Colon (tissue), 2 donors: ENCODE measurements at regions not wholly inside any gene's neighbourhood (a gene's known extent, or its start where the extent isn't known, plus 50 kb on each side); places are given as distances from the start of the nearest gene placed in this dataset.

Source experiments
- FAIRE-seq: peaks from 2 replicates; lab custom pipeline; 2012; peaks lifted over from hg19 to GRCh38; lab: Jason Lieb, UNC
- donor health status: control.
- donor health status: control.

GRCh38 chr6:163950159-163950558 lies 535.6 kb downstream of the QKI start:
- no peak for FAIRE-seq

- FAIRE-seq, result no peak
These were observed 534.9 kb downstream of the QKI start for GRCh38 chr6:163949431-163949830.

- FAIRE-seq, result no peak
These were observed 533.7 kb downstream of the QKI start for GRCh38 chr6:163948250-163948649.

GRCh38 chr6:163947276-163947675 lies 532.8 kb downstream of the QKI start:
- FAIRE-seq, result no peak

GRCh38 chr6:163946437-163946836 lies 531.9 kb downstream of the QKI start:
- no peak for FAIRE-seq

GRCh38 chr6:163945808-163946207 lies 531.3 kb downstream of the QKI start:
- FAIRE-seq, result no peak

- no peak for FAIRE-seq
These were observed 530.4 kb downstream of the QKI start for GRCh38 chr6:163944897-163945296.

- no peak for FAIRE-seq
These were observed 529.3 kb downstream of the QKI start for GRCh38 chr6:163943607-163944385.

GRCh38 chr6:163942790-163943189 lies 528.3 kb downstream of the QKI start:
- FAIRE-seq, result no peak

- FAIRE-seq, result no peak
These were observed 527.1 kb downstream of the QKI start for GRCh38 chr6:163941624-163941976.

- no peak for FAIRE-seq
These were observed 526.4 kb downstream of the QKI start for GRCh38 chr6:163940705-163941623.

GRCh38 chr6:163937071-163937470 lies 522.6 kb downstream of the QKI start:
- FAIRE-seq, result no peak

- FAIRE-seq, result no peak
These were observed 520.7 kb downstream of the QKI start for GRCh38 chr6:163935158-163935762.

- FAIRE-seq, result no peak
These were observed 515.5 kb downstream of the QKI start for GRCh38 chr6:163930012-163930411.

- FAIRE-seq, result no peak
These were observed 515.0 kb downstream of the QKI start for GRCh38 chr6:163929538-163929937.

- FAIRE-seq, result no peak
These were observed 512.1 kb downstream of the QKI start for GRCh38 chr6:163926642-163927041.

GRCh38 chr6:163925839-163926238 lies 511.3 kb downstream of the QKI start:
- no peak for FAIRE-seq

GRCh38 chr6:163923658-163924411 lies 509.3 kb downstream of the QKI start:
- no peak for FAIRE-seq

GRCh38 chr6:163922562-163922961 lies 508.0 kb downstream of the QKI start:
- no peak for FAIRE-seq

GRCh38 chr6:163919652-163920051 lies 505.1 kb downstream of the QKI start:
- FAIRE-seq, result no peak

- no peak for FAIRE-seq
These were observed 502.0 kb downstream of the QKI start for GRCh38 chr6:163916315-163917081.
